ENCODE measurements at regions not wholly inside any gene's neighbourhood (a gene's known extent, or its start where the extent isn't known, plus 50 kb on each side); places are given as distances from the start of the nearest gene placed in this dataset.

- peaks cover 12% of the 10 kb centered on the region for H3K4me1 ChIP-seq (ENCODE audit: control insufficient read depth, insufficient read depth, low read length, unreplicated experiment)
- H3K4me3 ChIP-seq (ENCODE audit: low read depth, low read length): no peak overlapping the region
- H3K27ac ChIP-seq (ENCODE audit: low read depth, low read length): no peak overlapping the region
- no peaks in the 10 kb centered on the region for H3K79me2 ChIP-seq (ENCODE audit: control insufficient read depth, insufficient read depth, low read length, unreplicated experiment)
- no peak overlapping the region for H2AFZ ChIP-seq (ENCODE audit: low read length, unreplicated experiment)
- H3K36me3 ChIP-seq (ENCODE audit: insufficient read depth, low read length): no peaks in the 10 kb centered on the region
- H3K27me3 ChIP-seq (ENCODE audit: insufficient read depth, low read length): no peaks in the 10 kb centered on the region
Measured at GRCh38 chr2:128374711-128375413, 56.2 kb upstream of the HS6ST1 start.

- Histone ChIP-seq H3K4me3 (ENCODE audit: low read depth, low read length) (no peak overlapping the region), H3K79me2 (ENCODE audit: control insufficient read depth, insufficient read depth, low read length, unreplicated experiment) (no peaks in the 10 kb centered on the region), H3K27me3 (ENCODE audit: insufficient read depth, low read length) (no peaks in the 10 kb centered on the region), H3K36me3 (ENCODE audit: insufficient read depth, low read length) (no peaks in the 10 kb centered on the region), H3K27ac (ENCODE audit: low read depth, low read length) (no peak overlapping the region), H2AFZ (ENCODE audit: low read length, unreplicated experiment) (no peak overlapping the region), H3K4me1 (ENCODE audit: control insufficient read depth, insufficient read depth, low read length, unreplicated experiment) (peaks cover 12% of the 10 kb centered on the region)
Measured at GRCh38 chr2:128375454-128375853, 56.8 kb upstream of the HS6ST1 start.

GRCh38 chr2:128376241-128377041 lies 57.8 kb upstream of the HS6ST1 start:
- Histone ChIP-seq H3K4me1 (ENCODE audit: control insufficient read depth, insufficient read depth, low read length, unreplicated experiment) (peaks cover 12% of the 10 kb centered on the region), H3K79me2 (ENCODE audit: control insufficient read depth, insufficient read depth, low read length, unreplicated experiment) (no peaks in the 10 kb centered on the region), H3K27me3 (ENCODE audit: insufficient read depth, low read length) (no peaks in the 10 kb centered on the region), H3K36me3 (ENCODE audit: insufficient read depth, low read length) (no peaks in the 10 kb centered on the region), H3K4me3 (ENCODE audit: low read depth, low read length) (no peak overlapping the region), H3K27ac (ENCODE audit: low read depth, low read length) (no peak overlapping the region), H2AFZ (ENCODE audit: low read length, unreplicated experiment) (no peak overlapping the region)

- H3K4me3 ChIP-seq (ENCODE audit: low read depth, low read length): no peak overlapping the region
- no peaks in the 10 kb centered on the region for H3K36me3 ChIP-seq (ENCODE audit: insufficient read depth, low read length)
- no peaks in the 10 kb centered on the region for H3K27me3 ChIP-seq (ENCODE audit: insufficient read depth, low read length)
- H2AFZ ChIP-seq (ENCODE audit: low read length, unreplicated experiment): no peak overlapping the region
- no peaks in the 10 kb centered on the region for H3K79me2 ChIP-seq (ENCODE audit: control insufficient read depth, insufficient read depth, low read length, unreplicated experiment)
- no peak overlapping the region for H3K27ac ChIP-seq (ENCODE audit: low read depth, low read length)
- H3K4me1 ChIP-seq (ENCODE audit: control insufficient read depth, insufficient read depth, low read length, unreplicated experiment): peaks cover 12% of the 10 kb centered on the region
Measured at GRCh38 chr2:128377071-128377910, 58.6 kb upstream of the HS6ST1 start.

- Histone ChIP-seq H3K4me3 (ENCODE audit: low read depth, low read length) (no peak overlapping the region), H2AFZ (ENCODE audit: low read length, unreplicated experiment) (peak overlapping the region; percentile 53), H3K4me1 (ENCODE audit: control insufficient read depth, insufficient read depth, low read length, unreplicated experiment) (peaks cover 12% of the 10 kb centered on the region), H3K36me3 (ENCODE audit: insufficient read depth, low read length) (no peaks in the 10 kb centered on the region), H3K27ac (ENCODE audit: low read depth, low read length) (no peak overlapping the region), H3K79me2 (ENCODE audit: control insufficient read depth, insufficient read depth, low read length, unreplicated experiment) (no peaks in the 10 kb centered on the region), H3K27me3 (ENCODE audit: insufficient read depth, low read length) (no peaks in the 10 kb centered on the region)
Measured at GRCh38 chr2:128378231-128379020, 59.8 kb upstream of the HS6ST1 start.

- Histone ChIP-seq H2AFZ (ENCODE audit: low read length, unreplicated experiment) (peak overlapping the region; percentile 53), H3K4me1 (ENCODE audit: control insufficient read depth, insufficient read depth, low read length, unreplicated experiment) (peaks cover 12% of the 10 kb centered on the region), H3K79me2 (ENCODE audit: control insufficient read depth, insufficient read depth, low read length, unreplicated experiment) (no peaks in the 10 kb centered on the region), H3K27me3 (ENCODE audit: insufficient read depth, low read length) (no peaks in the 10 kb centered on the region), H3K27ac (ENCODE audit: low read depth, low read length) (no peak overlapping the region), H3K4me3 (ENCODE audit: low read depth, low read length) (no peak overlapping the region), H3K36me3 (ENCODE audit: insufficient read depth, low read length) (no peaks in the 10 kb centered on the region)
Measured at GRCh38 chr2:128379021-128380015, 60.6 kb upstream of the HS6ST1 start.

- H3K4me3 ChIP-seq (ENCODE audit: low read depth, low read length): no peak overlapping the region
- H3K79me2 ChIP-seq (ENCODE audit: control insufficient read depth, insufficient read depth, low read length, unreplicated experiment): no peaks in the 10 kb centered on the region
- H3K27ac ChIP-seq (ENCODE audit: low read depth, low read length): no peak overlapping the region
- H2AFZ ChIP-seq (ENCODE audit: low read length, unreplicated experiment): no peak overlapping the region
- peaks cover 12% of the 10 kb centered on the region for H3K4me1 ChIP-seq (ENCODE audit: control insufficient read depth, insufficient read depth, low read length, unreplicated experiment)
- H3K27me3 ChIP-seq (ENCODE audit: insufficient read depth, low read length): no peaks in the 10 kb centered on the region
- no peaks in the 10 kb centered on the region for H3K36me3 ChIP-seq (ENCODE audit: insufficient read depth, low read length)
Measured at GRCh38 chr2:128380061-128380889, 61.6 kb upstream of the HS6ST1 start.

- Histone ChIP-seq H3K27me3 (ENCODE audit: insufficient read depth, low read length) (no peaks in the 10 kb centered on the region), H3K4me1 (ENCODE audit: control insufficient read depth, insufficient read depth, low read length, unreplicated experiment) (peaks cover 12% of the 10 kb centered on the region), H3K36me3 (ENCODE audit: insufficient read depth, low read length) (no peaks in the 10 kb centered on the region), H2AFZ (ENCODE audit: low read length, unreplicated experiment) (no peak overlapping the region), H3K4me3 (ENCODE audit: low read depth, low read length) (no peak overlapping the region), H3K27ac (ENCODE audit: low read depth, low read length) (no peak overlapping the region), H3K79me2 (ENCODE audit: control insufficient read depth, insufficient read depth, low read length, unreplicated experiment) (no peaks in the 10 kb centered on the region)
Measured at GRCh38 chr2:128380961-128381938, 62.6 kb upstream of the HS6ST1 start.
